Endothelial cell (in vitro differentiated cells): ENCODE measurements at regions not wholly inside any gene's neighbourhood (a gene's known extent, or its start where the extent isn't known, plus 50 kb on each side); places are given as distances from the start of the nearest gene placed in this dataset.

Source experiments
- DNase-seq: peaks from one replicate; pipeline ENCODE4 v3.0.0; 2021; ENCODE audit warnings: low spot score
- H3K27ac Mint-ChIP-seq: one replicate; pipeline ENCODE4 v1.8.0; 2021; ENCODE audit warnings: mixed read lengths, inconsistent platforms; ENCODE audit not compliant: unreplicated experiment
- H3K27me3 Mint-ChIP-seq: one replicate; pipeline ENCODE4 v1.8.0; 2021; ENCODE audit warnings: mild to moderate bottlenecking, moderate library complexity, mixed read lengths, inconsistent platforms; ENCODE audit not compliant: unreplicated experiment
- H3K36me3 Mint-ChIP-seq: one replicate; pipeline ENCODE4 v1.8.0; 2021; ENCODE audit warnings: mild to moderate bottlenecking, low read depth, mixed read lengths, inconsistent platforms; ENCODE audit not compliant: unreplicated experiment
- H3K4me1 Mint-ChIP-seq: one replicate; pipeline ENCODE4 v1.8.0; 2021; ENCODE audit warnings: mild to moderate bottlenecking, mixed read lengths, inconsistent platforms; ENCODE audit not compliant: unreplicated experiment
- H3K4me3 Mint-ChIP-seq: one replicate; pipeline ENCODE4 v1.8.0; 2021; ENCODE audit warnings: mild to moderate bottlenecking, mixed read lengths, inconsistent platforms; ENCODE audit not compliant: unreplicated experiment
- H3K9me3 Mint-ChIP-seq: one replicate; pipeline ENCODE4 v1.8.0; 2021; ENCODE audit warnings: mixed read lengths, inconsistent platforms; ENCODE audit not compliant: unreplicated experiment
- TF ChIP-seq, protein P1 (sequence below): fragments of 200-600 bp; sonication (generic); IDR thresholded peaks from one replicate; pipeline ENCODE4 v1.5.0; 2021; ENCODE audit warnings: antibody characterized with exemption; ENCODE audit not compliant: unreplicated experiment

DNA sequence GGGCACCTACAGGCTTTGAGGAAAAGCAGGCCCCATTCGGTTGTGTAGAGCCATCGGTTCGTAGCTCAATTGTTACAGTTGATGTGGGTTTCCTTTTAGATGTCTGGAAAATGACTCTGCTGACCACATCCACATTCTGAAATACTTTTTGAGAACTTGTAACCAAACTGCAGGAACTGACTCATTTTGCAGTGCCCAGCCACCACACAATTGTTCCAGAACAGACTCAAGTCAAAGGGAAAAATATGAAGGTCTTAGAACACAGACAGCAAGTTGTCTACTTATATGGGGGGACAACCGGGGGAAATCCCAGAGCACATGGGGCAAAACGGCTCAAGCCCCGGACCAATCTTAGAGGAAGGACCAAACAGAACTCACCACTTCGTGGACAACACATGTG lies 557.6 kb upstream of the DIPK2B start:
- no peak for DNase-seq
- H3K4me3 Mint-ChIP-seq = no peak overlapping the region
- TF ChIP-seq, protein P1, sequence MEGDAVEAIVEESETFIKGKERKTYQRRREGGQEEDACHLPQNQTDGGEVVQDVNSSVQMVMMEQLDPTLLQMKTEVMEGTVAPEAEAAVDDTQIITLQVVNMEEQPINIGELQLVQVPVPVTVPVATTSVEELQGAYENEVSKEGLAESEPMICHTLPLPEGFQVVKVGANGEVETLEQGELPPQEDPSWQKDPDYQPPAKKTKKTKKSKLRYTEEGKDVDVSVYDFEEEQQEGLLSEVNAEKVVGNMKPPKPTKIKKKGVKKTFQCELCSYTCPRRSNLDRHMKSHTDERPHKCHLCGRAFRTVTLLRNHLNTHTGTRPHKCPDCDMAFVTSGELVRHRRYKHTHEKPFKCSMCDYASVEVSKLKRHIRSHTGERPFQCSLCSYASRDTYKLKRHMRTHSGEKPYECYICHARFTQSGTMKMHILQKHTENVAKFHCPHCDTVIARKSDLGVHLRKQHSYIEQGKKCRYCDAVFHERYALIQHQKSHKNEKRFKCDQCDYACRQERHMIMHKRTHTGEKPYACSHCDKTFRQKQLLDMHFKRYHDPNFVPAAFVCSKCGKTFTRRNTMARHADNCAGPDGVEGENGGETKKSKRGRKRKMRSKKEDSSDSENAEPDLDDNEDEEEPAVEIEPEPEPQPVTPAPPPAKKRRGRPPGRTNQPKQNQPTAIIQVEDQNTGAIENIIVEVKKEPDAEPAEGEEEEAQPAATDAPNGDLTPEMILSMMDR = no peak
- H3K27ac Mint-ChIP-seq = peak overlapping the region; percentile 48
- no peaks in the 10 kb centered on the region for H3K27me3 Mint-ChIP-seq
- no peaks in the 10 kb centered on the region for H3K9me3 Mint-ChIP-seq
- peaks cover 4% of the 10 kb centered on the region for H3K4me1 Mint-ChIP-seq
- H3K36me3 Mint-ChIP-seq = no peaks in the 10 kb centered on the region

DNA sequence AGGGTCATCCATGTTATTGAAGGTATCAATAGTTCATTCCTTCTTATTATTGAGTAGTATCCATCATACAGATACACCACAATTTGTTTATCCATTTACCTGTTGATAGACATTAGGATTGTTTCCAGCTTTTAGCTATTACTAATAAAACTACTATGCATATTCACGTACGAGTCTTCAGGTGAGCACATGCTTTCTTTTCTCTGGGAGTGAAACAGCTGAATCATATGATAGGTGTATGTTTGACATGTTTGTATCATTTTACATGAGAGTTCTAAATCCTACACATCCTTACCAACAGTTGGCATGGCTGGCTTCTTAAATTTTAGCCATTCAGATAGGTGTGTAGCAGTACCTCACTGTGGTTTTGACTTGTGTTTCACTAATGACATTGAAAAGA lies 556.6 kb upstream of the DIPK2B start:
- Mint-ChIP-seq H3K4me1 (peaks cover 4% of the 10 kb centered on the region), H3K4me3 (no peak overlapping the region), H3K27ac (no peak overlapping the region), H3K9me3 (no peaks in the 10 kb centered on the region), H3K27me3 (no peaks in the 10 kb centered on the region), H3K36me3 (no peaks in the 10 kb centered on the region)
- DNase-seq = no peak
- TF ChIP-seq, protein P1 = no peak

DNA sequence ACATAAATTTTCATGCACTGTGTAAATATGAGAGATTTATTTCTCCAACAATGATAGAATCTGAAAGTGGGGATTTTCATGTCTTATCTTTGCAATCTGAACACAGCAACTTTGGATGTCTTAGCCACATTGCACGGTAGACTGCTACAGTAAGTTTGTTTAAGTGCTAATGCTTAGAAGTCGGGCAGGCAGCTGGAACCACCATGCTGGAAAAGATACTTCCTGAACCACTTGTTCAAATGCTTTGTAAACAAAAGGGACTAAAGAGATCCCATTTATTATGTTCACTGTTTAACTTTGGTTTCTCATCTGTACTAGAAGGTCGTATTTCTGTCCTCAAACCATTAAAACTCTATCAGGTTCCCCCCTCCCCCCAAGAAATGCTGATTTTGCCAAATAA lies 555.9 kb upstream of the DIPK2B start:
- H3K27me3 Mint-ChIP-seq = no peaks in the 10 kb centered on the region
- DNase-seq = no peak
- peaks cover 4% of the 10 kb centered on the region for H3K4me1 Mint-ChIP-seq
- no peaks in the 10 kb centered on the region for H3K9me3 Mint-ChIP-seq
- no peak overlapping the region for H3K4me3 Mint-ChIP-seq
- no peak overlapping the region for H3K27ac Mint-ChIP-seq
- H3K36me3 Mint-ChIP-seq = no peaks in the 10 kb centered on the region
- TF ChIP-seq, protein P1 = no peak

DNA sequence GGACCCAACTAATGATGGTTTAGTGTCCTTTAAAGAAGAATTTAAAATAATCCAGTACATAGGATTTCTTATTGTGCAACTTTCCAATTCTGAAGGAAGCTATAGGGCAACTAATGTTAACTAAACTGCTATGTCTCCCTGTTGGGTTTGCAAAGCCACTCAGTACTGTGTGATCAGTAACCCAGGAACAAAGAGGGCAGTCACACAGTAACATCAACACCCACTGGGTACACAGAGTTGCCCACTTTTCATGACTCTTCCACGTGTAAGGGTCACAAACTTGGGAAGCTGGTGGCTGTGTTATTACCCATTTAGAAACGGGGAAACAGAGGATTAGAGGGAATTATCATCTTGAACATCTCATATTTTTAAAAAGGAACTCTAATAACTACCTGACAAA lies 555.0 kb upstream of the DIPK2B start:
- H3K27ac Mint-ChIP-seq = no peak overlapping the region
- no peaks in the 10 kb centered on the region for H3K27me3 Mint-ChIP-seq
- no peak for DNase-seq
- TF ChIP-seq, protein P1 = no peak
- peaks cover 4% of the 10 kb centered on the region for H3K4me1 Mint-ChIP-seq
- H3K4me3 Mint-ChIP-seq = no peak overlapping the region
- no peaks in the 10 kb centered on the region for H3K9me3 Mint-ChIP-seq
- H3K36me3 Mint-ChIP-seq = no peaks in the 10 kb centered on the region

DNA sequence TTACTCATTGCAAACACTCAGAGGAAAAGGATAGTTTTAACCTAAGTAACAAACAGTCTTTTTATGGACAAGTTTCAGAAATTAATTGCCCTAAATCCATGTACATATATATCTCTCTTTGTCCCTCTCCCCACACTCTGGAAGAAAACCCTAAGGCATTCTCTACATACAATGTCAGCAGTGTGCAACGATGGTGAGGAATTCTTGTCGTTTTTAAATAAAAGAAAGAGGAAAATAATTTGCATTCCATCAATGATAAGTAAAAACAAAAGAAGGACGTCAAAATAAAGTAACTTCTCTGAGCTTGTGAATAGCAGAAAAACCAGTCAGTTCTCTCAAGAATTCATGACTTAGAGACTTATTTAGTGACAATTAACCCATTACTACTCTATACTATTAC lies 550.5 kb upstream of the DIPK2B start:
- Mint-ChIP-seq H3K36me3 (no peaks in the 10 kb centered on the region), H3K27me3 (no peaks in the 10 kb centered on the region), H3K4me3 (no peak overlapping the region), H3K4me1 (peaks cover 4% of the 10 kb centered on the region), H3K27ac (no peak overlapping the region), H3K9me3 (no peaks in the 10 kb centered on the region)
- TF ChIP-seq, protein P1 = no peak
- DNase-seq = no peak
